ENCODE measurements at regions not wholly inside any gene's neighbourhood (a gene's known extent, or its start where the extent isn't known, plus 50 kb on each side); places are given as distances from the start of the nearest gene placed in this dataset.

DNA sequence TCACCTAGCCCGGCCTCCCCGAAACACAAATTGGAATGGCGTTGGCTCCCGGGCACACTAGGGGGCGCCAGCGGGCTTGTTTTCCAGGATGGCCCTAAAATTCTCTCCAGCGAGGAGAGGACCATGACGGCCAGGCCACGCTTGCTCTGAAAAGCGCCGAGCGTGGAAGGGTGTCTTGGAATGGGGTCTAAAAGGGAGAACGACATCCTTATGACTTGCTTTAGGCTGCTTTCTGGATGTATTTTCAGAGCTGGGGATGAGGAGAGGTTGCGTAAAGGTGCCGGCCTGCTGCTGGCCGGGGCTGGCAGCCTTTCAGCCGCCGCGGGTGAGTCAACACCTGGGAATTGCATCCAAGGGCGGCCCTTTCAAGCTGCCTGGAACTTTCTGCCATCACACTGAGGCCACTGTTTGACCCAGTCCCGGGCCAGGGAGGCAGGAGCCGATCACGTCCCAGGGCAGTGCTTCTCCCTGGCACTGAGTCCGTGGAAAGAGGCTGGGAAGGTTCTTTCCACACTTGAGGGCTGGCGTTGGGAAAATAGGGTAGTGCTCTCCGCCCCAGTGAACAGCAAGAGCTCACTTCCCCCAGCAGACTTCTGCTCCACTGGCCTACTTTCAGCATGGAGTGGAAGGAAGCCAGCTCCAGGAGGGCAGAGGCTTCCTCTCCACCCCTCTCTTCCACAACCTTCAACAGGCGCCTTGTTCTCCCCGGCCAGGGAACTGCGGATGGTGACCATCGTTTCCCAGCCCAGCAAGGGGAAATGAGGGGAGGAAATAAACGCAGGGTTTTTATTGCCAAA, 216.2 kb downstream of the TTC8 start:
- Histone ChIP-seq H3K79me2 (replicated peaks; ENCODE audit: insufficient read depth, low read length) (no peaks in the 10 kb centered on the region), H3K4me3 (ENCODE audit: low read length) (no peak overlapping the region), H3K4me2 (ENCODE audit: low read length) (no peak overlapping the region), H3K9me2 (ENCODE audit: insufficient read depth, low read length) (no peaks in the 10 kb centered on the region), H3K36me3 (ENCODE audit: insufficient read depth, low read length) (no peaks in the 10 kb centered on the region), H4K20me1 (ENCODE audit: insufficient read depth) (no peaks in the 10 kb centered on the region), H3K9me3 (ENCODE audit: low read length) (no peaks in the 10 kb centered on the region), H3F3A (ENCODE audit: insufficient read depth, low read length, poor library complexity, severe bottlenecking) (no peaks in the 10 kb centered on the region), H3K27me3 (ENCODE audit: insufficient read depth, low read depth, low read length) (no peaks in the 10 kb centered on the region), H3K9ac (ENCODE audit: low read length) (peak overlapping the region; percentile 26), H3K27ac (ENCODE audit: low read length) (no peak overlapping the region), H2AFZ (ENCODE audit: low read depth, low read length) (no peak overlapping the region)
- TF ChIP-seq RAD21 (conservative IDR thresholded peaks at IDR 0.05) = peak; percentile 97
- peak; percentile 95 for TF ChIP-seq CTCF (IDR thresholded peaks at IDR 0.05; ENCODE audit: poor library complexity, severe bottlenecking)
- peak; percentile 42 for TF ChIP-seq MXI1 (conservative IDR thresholded peaks at IDR 0.05; ENCODE audit: poor library complexity, severe bottlenecking)
- TF ChIP-seq EP300 (conservative IDR thresholded peaks at IDR 0.05; ENCODE audit: poor library complexity, severe bottlenecking) = peak; percentile 25
- no peak for TF ChIP-seq POLR2AphosphoS5 (IDR thresholded peaks at IDR 0.05)
- peak; percentile 96 for TF ChIP-seq SMC3 (conservative IDR thresholded peaks at IDR 0.05; ENCODE audit: poor library complexity)
- TF ChIP-seq EZH2 (IDR thresholded peaks at IDR 0.05; ENCODE audit: borderline replicate concordance, insufficient read depth, low read length, poor library complexity, severe bottlenecking) = no peak
- peak; percentile 39 for TF ChIP-seq TAF1 (IDR thresholded peaks at IDR 0.05; ENCODE audit: low read depth)
- TF ChIP-seq, protein P1, sequence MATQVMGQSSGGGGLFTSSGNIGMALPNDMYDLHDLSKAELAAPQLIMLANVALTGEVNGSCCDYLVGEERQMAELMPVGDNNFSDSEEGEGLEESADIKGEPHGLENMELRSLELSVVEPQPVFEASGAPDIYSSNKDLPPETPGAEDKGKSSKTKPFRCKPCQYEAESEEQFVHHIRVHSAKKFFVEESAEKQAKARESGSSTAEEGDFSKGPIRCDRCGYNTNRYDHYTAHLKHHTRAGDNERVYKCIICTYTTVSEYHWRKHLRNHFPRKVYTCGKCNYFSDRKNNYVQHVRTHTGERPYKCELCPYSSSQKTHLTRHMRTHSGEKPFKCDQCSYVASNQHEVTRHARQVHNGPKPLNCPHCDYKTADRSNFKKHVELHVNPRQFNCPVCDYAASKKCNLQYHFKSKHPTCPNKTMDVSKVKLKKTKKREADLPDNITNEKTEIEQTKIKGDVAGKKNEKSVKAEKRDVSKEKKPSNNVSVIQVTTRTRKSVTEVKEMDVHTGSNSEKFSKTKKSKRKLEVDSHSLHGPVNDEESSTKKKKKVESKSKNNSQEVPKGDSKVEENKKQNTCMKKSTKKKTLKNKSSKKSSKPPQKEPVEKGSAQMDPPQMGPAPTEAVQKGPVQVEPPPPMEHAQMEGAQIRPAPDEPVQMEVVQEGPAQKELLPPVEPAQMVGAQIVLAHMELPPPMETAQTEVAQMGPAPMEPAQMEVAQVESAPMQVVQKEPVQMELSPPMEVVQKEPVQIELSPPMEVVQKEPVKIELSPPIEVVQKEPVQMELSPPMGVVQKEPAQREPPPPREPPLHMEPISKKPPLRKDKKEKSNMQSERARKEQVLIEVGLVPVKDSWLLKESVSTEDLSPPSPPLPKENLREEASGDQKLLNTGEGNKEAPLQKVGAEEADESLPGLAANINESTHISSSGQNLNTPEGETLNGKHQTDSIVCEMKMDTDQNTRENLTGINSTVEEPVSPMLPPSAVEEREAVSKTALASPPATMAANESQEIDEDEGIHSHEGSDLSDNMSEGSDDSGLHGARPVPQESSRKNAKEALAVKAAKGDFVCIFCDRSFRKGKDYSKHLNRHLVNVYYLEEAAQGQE (IDR thresholded peaks at IDR 0.05; ENCODE audit: borderline replicate concordance) = no peak

DNA sequence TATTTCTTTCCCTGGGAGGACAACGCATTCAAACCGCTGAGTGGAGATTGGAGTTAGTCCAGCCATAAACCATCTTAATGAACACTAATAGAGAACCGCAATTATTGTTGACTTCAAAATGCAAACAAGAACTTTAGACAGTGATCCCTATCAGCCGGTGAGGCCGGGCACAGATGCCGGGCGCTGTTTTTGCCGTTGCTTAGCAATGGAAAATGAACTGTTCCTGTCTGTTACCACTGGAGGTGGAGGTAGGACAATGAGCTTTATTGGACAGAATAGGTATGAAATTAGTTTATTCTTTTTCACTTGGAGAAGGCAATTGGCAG, 216.8 kb downstream of the TTC8 start:
- no peak overlapping the region for H3K27ac ChIP-seq (ENCODE audit: low read length)
- H3K36me3 ChIP-seq (ENCODE audit: insufficient read depth, low read length) = no peaks in the 10 kb centered on the region
- H3K27me3 ChIP-seq (ENCODE audit: insufficient read depth, low read depth, low read length) = no peaks in the 10 kb centered on the region
- H2AFZ ChIP-seq (ENCODE audit: low read depth, low read length) = no peak overlapping the region
- no peaks in the 10 kb centered on the region for H4K20me1 ChIP-seq (ENCODE audit: insufficient read depth)
- H3K9me3 ChIP-seq (ENCODE audit: low read length) = no peaks in the 10 kb centered on the region
- no peak overlapping the region for H3K9ac ChIP-seq (ENCODE audit: low read length)
- no peak for TF ChIP-seq MXI1 (conservative IDR thresholded peaks at IDR 0.05; ENCODE audit: poor library complexity, severe bottlenecking)
- no peak for TF ChIP-seq TAF1 (IDR thresholded peaks at IDR 0.05; ENCODE audit: low read depth)
- TF ChIP-seq, protein P1 (IDR thresholded peaks at IDR 0.05; ENCODE audit: borderline replicate concordance) = no peak
- no peak for TF ChIP-seq SMC3 (conservative IDR thresholded peaks at IDR 0.05; ENCODE audit: poor library complexity)
- TF ChIP-seq EZH2 (IDR thresholded peaks at IDR 0.05; ENCODE audit: borderline replicate concordance, insufficient read depth, low read length, poor library complexity, severe bottlenecking) = no peak
- TF ChIP-seq RAD21 (conservative IDR thresholded peaks at IDR 0.05) = no peak
- TF ChIP-seq POLR2AphosphoS5 (IDR thresholded peaks at IDR 0.05) = no peak
- no peak for TF ChIP-seq EP300 (conservative IDR thresholded peaks at IDR 0.05; ENCODE audit: poor library complexity, severe bottlenecking)
- no peak for TF ChIP-seq CTCF (IDR thresholded peaks at IDR 0.05; ENCODE audit: poor library complexity, severe bottlenecking)
- H3F3A ChIP-seq (ENCODE audit: insufficient read depth, low read length, poor library complexity, severe bottlenecking) = no peaks in the 10 kb centered on the region
- no peak overlapping the region for H3K4me3 ChIP-seq (ENCODE audit: low read length)
- H3K4me2 ChIP-seq (ENCODE audit: low read length) = no peak overlapping the region
- H3K79me2 ChIP-seq (replicated peaks; ENCODE audit: insufficient read depth, low read length) = no peaks in the 10 kb centered on the region
- H3K9me2 ChIP-seq (ENCODE audit: insufficient read depth, low read length) = no peaks in the 10 kb centered on the region

Data from neural cell (in vitro differentiated cells).